HG02610 (cell line): ENCODE measurements at regions not wholly inside any gene's neighbourhood (a gene's known extent, or its start where the extent isn't known, plus 50 kb on each side); places are given as distances from the start of the nearest gene placed in this dataset.

Experiments used
- ATAC-seq: cut with Tn5 transposase; IDR thresholded peaks from one replicate; pipeline ENCODE4 v1.9.1; 2021; ENCODE audit warnings: mild to moderate bottlenecking, moderate library complexity; ENCODE audit not compliant: unreplicated experiment

- no peak for ATAC-seq
Measured at GRCh38 chr14:35989736-35990135, 163.6 kb downstream of the BRMS1L start.

GRCh38 chr14:35988972-35989690, 163.0 kb downstream of the BRMS1L start:
- no peak for ATAC-seq

GRCh38 chr14:35988550-35988949, 162.4 kb downstream of the BRMS1L start:
- no peak for ATAC-seq

GRCh38 chr14:35987731-35988130, 161.6 kb downstream of the BRMS1L start:
- no peak for ATAC-seq

GRCh38 chr14:35986219-35986573, 160.1 kb downstream of the BRMS1L start:
- ATAC-seq: peak; percentile 55

- ATAC-seq: peak; percentile 35
Measured at GRCh38 chr14:35985474-35986218, 159.5 kb downstream of the BRMS1L start.

- ATAC-seq: no peak
Measured at GRCh38 chr14:35979531-35979930, 153.4 kb downstream of the BRMS1L start.

- no peak for ATAC-seq
Measured at GRCh38 chr14:35978561-35978960, 152.4 kb downstream of the BRMS1L start.

- no peak for ATAC-seq
Measured at GRCh38 chr14:35975814-35976213, 149.7 kb downstream of the BRMS1L start.

- ATAC-seq: no peak
Measured at GRCh38 chr14:35973770-35974169, 147.6 kb downstream of the BRMS1L start.

- no peak for ATAC-seq
Measured at GRCh38 chr14:35971965-35972630, 146.0 kb downstream of the BRMS1L start.

GRCh38 chr14:35969310-35969709, 143.2 kb downstream of the BRMS1L start:
- no peak for ATAC-seq

GRCh38 chr14:35965400-35965799, 139.3 kb downstream of the BRMS1L start:
- ATAC-seq: no peak

GRCh38 chr14:35964697-35965286, 138.7 kb downstream of the BRMS1L start:
- no peak for ATAC-seq

GRCh38 chr14:35963209-35963608, 137.1 kb downstream of the BRMS1L start:
- ATAC-seq: no peak

- ATAC-seq: no peak
Measured at GRCh38 chr14:35961697-35962274, 135.6 kb downstream of the BRMS1L start.

- no peak for ATAC-seq
Measured at GRCh38 chr14:35959835-35960234, 133.7 kb downstream of the BRMS1L start.

- ATAC-seq: no peak
Measured at GRCh38 chr14:35958499-35958898, 132.4 kb downstream of the BRMS1L start.

- ATAC-seq: no peak
Measured at GRCh38 chr14:35956376-35957085, 130.4 kb downstream of the BRMS1L start.

GRCh38 chr14:35952584-35952983, 126.4 kb downstream of the BRMS1L start:
- ATAC-seq: no peak
